Loucy (cell line): ENCODE measurements at regions not wholly inside any gene's neighbourhood (a gene's known extent, or its start where the extent isn't known, plus 50 kb on each side); places are given as distances from the start of the nearest gene placed in this dataset.

Source experiments
- H2AFZ ChIP-seq: fragments of 200-600 bp; sonication (generic); 2 replicates; pipeline ENCODE4 v1.6.0; 2016; ENCODE audit warnings: antibody characterized with exemption, mild to moderate bottlenecking, low read length, moderate library complexity
- H3F3A ChIP-seq: fragments of 200-600 bp; 2 replicates; pipeline ENCODE4 v1.6.0; 2016; ENCODE audit warnings: antibody characterized with exemption, low read depth, mild to moderate bottlenecking
- H3K27me3 ChIP-seq: fragments of 200-600 bp; sonication (generic); 2 replicates; pipeline ENCODE4 v1.6.1; 2014; ENCODE audit warnings: low read length, mild to moderate bottlenecking; ENCODE audit not compliant: insufficient read depth, poor library complexity, severe bottlenecking
- H3K36me3 ChIP-seq: fragments of 200-600 bp; sonication (generic); 2 replicates; pipeline ENCODE4 v1.6.1; 2016; ENCODE audit warnings: low read length; ENCODE audit not compliant: insufficient read depth
- H3K4me1 ChIP-seq: fragments of 200-600 bp; sonication (generic); 2 replicates; pipeline ENCODE4 v1.5.1; 2014; ENCODE audit warnings: low read length, mild to moderate bottlenecking; ENCODE audit not compliant: insufficient read depth, poor library complexity, severe bottlenecking
- H3K4me2 ChIP-seq: fragments of 200-600 bp; sonication (generic); 2 replicates; pipeline ENCODE4 v1.6.0; 2014; ENCODE audit warnings: antibody characterized with exemption, low read length, low read depth, mild to moderate bottlenecking; ENCODE audit not compliant: poor library complexity, severe bottlenecking
- H3K4me3 ChIP-seq: fragments of 200-600 bp; sonication (generic); 2 replicates; pipeline ENCODE4 v1.5.1; 2014; ENCODE audit warnings: low read length, mild to moderate bottlenecking, mixed read lengths; ENCODE audit not compliant: poor library complexity, severe bottlenecking
- H3K79me2 ChIP-seq: fragments of 200-600 bp; sonication (generic); 2 replicates; pipeline ENCODE4 v1.6.1; 2014; ENCODE audit warnings: low read length; ENCODE audit not compliant: insufficient read depth
- H3K9ac ChIP-seq: fragments of 200-600 bp; sonication (generic); 2 replicates; pipeline ENCODE4 v1.6.0; 2014; ENCODE audit warnings: mild to moderate bottlenecking, low read depth, low read length, moderate library complexity; ENCODE audit not compliant: poor library complexity, severe bottlenecking
- H3K9me2 ChIP-seq: fragments of 200-600 bp; sonication (generic); replicated peaks from 2 replicates; pipeline ENCODE4 v1.6.1; 2016; ENCODE audit warnings: low read depth, low read length, mixed read lengths
- H3K9me3 ChIP-seq: fragments of 200-600 bp; sonication (generic); 2 replicates; pipeline ENCODE4 v1.6.1; 2014; ENCODE audit warnings: mild to moderate bottlenecking, antibody characterized with exemption, low read length, low read depth; ENCODE audit not compliant: insufficient read depth
- H4K20me1 ChIP-seq: fragments of 200-600 bp; sonication (generic); 2 replicates; pipeline ENCODE4 v1.6.0; 2014; ENCODE audit warnings: antibody characterized with exemption, low read length, mild to moderate bottlenecking; ENCODE audit not compliant: insufficient read depth, poor library complexity, severe bottlenecking
- CTCF ChIP-seq: fragments of 200-600 bp; sonication (generic); conservative IDR thresholded peaks from 2 replicates; pipeline ENCODE4 v1.5.1; 2014; ENCODE audit warnings: mild to moderate bottlenecking, antibody characterized with exemption, low read length
- EZH2phosphoT487 ChIP-seq: fragments of 200-600 bp; IDR thresholded peaks from 2 replicates; pipeline ENCODE4 v1.6.1; 2018; ENCODE audit warnings: antibody characterized with exemption, mild to moderate bottlenecking, moderate library complexity, borderline replicate concordance

- Histone ChIP-seq H3K36me3 (no peaks in the 10 kb centered on the region), H3K4me2 (no peak overlapping the region), H3F3A (no peaks in the 10 kb centered on the region), H2AFZ (no peak overlapping the region), H4K20me1 (no peaks in the 10 kb centered on the region), H3K9me3 (no peaks in the 10 kb centered on the region), H3K4me3 (no peak overlapping the region), H3K4me1 (no peaks in the 10 kb centered on the region), H3K9me2 (no peaks in the 10 kb centered on the region), H3K9ac (no peak overlapping the region), H3K27me3 (no peaks in the 10 kb centered on the region), H3K79me2 (no peaks in the 10 kb centered on the region)
- no peak for TF ChIP-seq EZH2phosphoT487
- no peak for TF ChIP-seq CTCF
Measured at GRCh38 chr1:87612956-87613355, 284.3 kb downstream of the LMO4 start.

DNA sequence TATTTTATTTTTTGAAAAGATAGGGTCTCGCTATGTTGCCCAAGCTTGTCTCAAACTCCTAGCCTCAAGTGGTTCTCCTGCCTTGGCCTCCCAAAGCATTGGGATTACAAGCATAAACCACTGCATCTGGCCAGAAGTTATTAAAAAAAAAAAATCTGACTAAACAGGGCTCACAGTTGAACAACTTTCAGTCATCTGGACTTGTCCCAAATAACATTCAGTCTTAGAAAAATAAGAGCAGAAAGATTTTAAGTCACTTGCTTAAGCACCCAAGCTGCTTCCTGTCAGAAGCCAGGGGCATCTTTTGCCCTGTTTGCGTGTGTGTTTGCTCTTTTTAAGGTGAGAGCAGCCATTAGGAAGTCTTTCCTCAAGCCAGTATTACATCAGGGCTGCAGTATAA is 286.8 kb downstream of the LMO4 start:
- Histone ChIP-seq H3K9ac (no peak overlapping the region), H3K36me3 (no peaks in the 10 kb centered on the region), H3K27me3 (no peaks in the 10 kb centered on the region), H4K20me1 (no peaks in the 10 kb centered on the region), H3K9me3 (peaks cover 4% of the 10 kb centered on the region; the same call in 1 of the 2 replicates), H3K79me2 (no peaks in the 10 kb centered on the region), H3K4me3 (no peak overlapping the region), H2AFZ (peak overlapping the region; percentile 6; the same call in 1 of the 2 replicates), H3F3A (no peaks in the 10 kb centered on the region), H3K9me2 (no peaks in the 10 kb centered on the region), H3K4me2 (no peak overlapping the region), H3K4me1 (no peaks in the 10 kb centered on the region)
- TF ChIP-seq CTCF: no peak
- no peak for TF ChIP-seq EZH2phosphoT487

DNA sequence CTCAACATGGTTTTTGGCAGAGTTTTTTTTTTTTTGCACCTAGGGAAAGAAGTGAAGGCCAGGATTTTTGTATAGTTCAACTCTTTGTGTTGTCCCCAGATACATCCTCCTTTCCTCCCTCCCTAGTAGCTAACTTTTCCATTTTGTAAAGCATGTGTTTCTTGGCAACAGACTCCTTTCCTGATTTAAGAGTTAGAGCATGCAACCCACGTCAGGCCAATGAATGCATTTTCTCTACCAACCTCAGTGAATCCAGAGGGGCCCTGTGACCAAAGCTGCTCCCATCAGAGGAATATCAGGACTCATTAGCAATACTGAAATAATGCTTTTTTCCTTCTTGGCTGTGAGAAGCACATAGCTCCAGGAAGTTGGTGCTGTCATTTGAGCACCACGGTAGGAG is 287.2 kb downstream of the LMO4 start:
- Histone ChIP-seq H3K9me3 (peaks cover 4% of the 10 kb centered on the region; the same call in 1 of the 2 replicates), H3K9me2 (no peaks in the 10 kb centered on the region), H3K4me2 (no peak overlapping the region), H2AFZ (peak overlapping the region; percentile 6), H3K27me3 (no peaks in the 10 kb centered on the region), H3F3A (no peaks in the 10 kb centered on the region), H3K36me3 (no peaks in the 10 kb centered on the region), H3K79me2 (no peaks in the 10 kb centered on the region), H3K4me3 (no peak overlapping the region), H3K9ac (no peak overlapping the region), H4K20me1 (no peaks in the 10 kb centered on the region), H3K4me1 (no peaks in the 10 kb centered on the region)
- TF ChIP-seq EZH2phosphoT487 (no peak), CTCF (no peak)
